ENCODE measurements at regions not wholly inside any gene's neighbourhood (a gene's known extent, or its start where the extent isn't known, plus 50 kb on each side); places are given as distances from the start of the nearest gene placed in this dataset.

DNA sequence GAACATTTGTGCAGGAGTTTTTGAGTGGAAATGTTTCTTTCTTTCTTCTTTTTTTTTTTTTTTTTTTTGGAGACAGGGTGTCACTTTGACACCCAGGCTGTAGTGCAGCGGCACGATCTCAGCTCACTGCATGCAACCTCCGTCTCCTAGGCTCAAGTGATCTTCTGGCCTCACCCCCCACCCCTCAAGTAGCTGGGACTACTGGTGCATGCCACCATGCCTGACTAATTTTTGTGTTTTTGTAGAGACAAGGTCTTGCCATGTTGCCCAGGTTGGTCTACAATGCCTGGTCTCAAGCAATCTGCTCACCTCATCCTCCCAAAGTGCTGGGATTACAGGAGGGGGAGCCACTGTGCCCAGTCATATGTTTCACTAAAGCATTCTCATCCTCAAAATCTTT lies 69.2 kb upstream of the BCAT1 start:
- TF ChIP-seq, protein P1, sequence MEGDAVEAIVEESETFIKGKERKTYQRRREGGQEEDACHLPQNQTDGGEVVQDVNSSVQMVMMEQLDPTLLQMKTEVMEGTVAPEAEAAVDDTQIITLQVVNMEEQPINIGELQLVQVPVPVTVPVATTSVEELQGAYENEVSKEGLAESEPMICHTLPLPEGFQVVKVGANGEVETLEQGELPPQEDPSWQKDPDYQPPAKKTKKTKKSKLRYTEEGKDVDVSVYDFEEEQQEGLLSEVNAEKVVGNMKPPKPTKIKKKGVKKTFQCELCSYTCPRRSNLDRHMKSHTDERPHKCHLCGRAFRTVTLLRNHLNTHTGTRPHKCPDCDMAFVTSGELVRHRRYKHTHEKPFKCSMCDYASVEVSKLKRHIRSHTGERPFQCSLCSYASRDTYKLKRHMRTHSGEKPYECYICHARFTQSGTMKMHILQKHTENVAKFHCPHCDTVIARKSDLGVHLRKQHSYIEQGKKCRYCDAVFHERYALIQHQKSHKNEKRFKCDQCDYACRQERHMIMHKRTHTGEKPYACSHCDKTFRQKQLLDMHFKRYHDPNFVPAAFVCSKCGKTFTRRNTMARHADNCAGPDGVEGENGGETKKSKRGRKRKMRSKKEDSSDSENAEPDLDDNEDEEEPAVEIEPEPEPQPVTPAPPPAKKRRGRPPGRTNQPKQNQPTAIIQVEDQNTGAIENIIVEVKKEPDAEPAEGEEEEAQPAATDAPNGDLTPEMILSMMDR (IDR thresholded peaks at IDR 0.05), result no peak
- no peak for TF ChIP-seq POLR2AphosphoS5 (IDR thresholded peaks at IDR 0.05)

All from breast epithelium (tissue), 3 donors.